GM19043 (cell line): ENCODE measurements at regions not wholly inside any gene's neighbourhood (a gene's known extent, or its start where the extent isn't known, plus 50 kb on each side); places are given as distances from the start of the nearest gene placed in this dataset.
"Not testable (repeated sequence)": the region's sequence is repeated elsewhere in the genome, so short reads cannot be mapped to it uniquely, and the experiment has no call there.

ENCODE experiments used
- ATAC-seq: cut with Tn5 transposase; IDR thresholded peaks from one replicate; pipeline ENCODE4 v1.9.1; 2021; ENCODE audit warnings: low read depth; ENCODE audit not compliant: unreplicated experiment

GRCh38 chrX:81857192-81857591 lies 655.3 kb downstream of the SH3BGRL start:
- no peak for ATAC-seq

DNA sequence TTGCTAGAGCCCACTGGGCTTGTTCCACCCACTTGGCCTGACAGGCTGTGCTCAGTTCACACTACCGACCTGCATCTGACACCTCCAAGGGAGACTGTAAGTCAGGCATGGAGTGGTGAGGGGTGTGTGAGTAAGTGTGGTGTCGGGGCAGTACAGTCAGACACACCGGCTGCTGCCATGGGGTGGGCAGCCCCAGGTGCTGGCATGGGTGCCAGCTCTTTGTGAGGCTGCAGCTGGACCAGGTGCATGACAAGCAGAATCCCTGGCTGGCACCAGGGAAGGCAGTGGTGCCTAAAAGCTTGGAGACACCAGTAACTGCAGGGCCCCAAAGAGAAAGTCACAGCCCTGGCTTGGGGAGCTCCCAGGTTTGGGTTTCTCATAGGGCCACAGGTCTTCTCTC lies 665.0 kb downstream of the SH3BGRL start:
- no peak for ATAC-seq

- ATAC-seq = no peak
These were observed 667.1 kb downstream of the SH3BGRL start for GRCh38 chrX:81868979-81869378.

DNA sequence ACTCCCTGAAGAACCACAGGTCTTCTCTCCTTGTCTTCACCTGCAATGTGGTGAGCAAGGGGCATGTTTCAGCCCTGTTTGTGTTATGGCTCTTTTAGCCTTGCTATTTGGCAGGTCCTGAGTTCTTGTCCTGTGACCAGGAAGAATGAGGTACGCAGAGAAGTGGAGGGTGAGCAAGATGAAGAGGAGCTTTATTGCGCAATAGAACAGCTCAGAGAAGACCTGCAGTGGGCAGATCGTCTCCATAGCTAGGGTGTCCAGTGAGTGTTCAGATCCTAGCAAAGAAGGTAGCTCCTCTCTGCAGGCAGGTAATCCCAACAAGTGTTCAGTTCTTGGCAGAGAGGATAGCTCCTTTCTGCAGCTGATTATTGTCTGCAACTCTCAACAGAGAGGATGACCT lies 672.9 kb downstream of the SH3BGRL start:
- no peak for ATAC-seq

DNA sequence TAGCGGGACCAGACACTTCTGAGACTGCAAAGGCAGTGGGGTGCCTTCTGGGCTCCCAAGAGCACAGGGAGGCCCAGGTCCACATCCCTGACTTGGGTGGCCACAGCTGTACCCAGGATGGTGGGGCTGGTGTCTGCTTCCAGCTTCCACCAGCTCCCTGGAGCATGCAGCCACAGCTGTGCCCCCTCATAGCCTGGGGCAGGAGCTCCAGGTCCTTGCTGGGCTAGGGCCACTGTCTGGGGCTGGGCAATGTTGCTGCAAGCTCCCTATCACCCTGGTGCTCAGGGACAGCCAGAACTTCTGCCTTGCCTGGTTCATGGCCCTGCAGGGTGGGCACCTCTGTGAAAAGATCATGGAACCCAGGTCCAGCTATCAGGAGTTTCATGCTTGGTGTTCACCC lies 673.9 kb downstream of the SH3BGRL start:
- no peak for ATAC-seq

- no peak for ATAC-seq
These were observed 674.5 kb downstream of the SH3BGRL start for GRCh38 chrX:81876437-81876836.

DNA sequence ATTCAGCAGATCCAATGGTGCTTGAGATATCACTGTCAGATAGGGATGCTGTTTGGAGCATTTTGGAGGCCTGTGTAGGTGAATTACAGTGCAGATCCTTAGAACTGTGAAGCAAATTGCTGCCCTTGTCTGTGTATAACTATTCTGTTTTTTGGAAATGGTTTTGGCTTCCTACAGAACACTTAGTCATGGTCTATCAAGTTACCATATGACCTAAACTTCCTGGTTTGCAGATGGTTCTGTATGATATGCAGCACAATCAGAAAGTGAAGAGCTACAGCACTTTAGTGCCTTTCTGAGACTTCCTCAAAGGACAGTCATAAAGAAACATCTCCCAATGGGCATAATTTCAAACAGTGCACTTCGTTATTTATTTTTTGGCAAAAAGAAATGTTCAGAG lies 688.6 kb downstream of the SH3BGRL start:
- no peak for ATAC-seq

DNA sequence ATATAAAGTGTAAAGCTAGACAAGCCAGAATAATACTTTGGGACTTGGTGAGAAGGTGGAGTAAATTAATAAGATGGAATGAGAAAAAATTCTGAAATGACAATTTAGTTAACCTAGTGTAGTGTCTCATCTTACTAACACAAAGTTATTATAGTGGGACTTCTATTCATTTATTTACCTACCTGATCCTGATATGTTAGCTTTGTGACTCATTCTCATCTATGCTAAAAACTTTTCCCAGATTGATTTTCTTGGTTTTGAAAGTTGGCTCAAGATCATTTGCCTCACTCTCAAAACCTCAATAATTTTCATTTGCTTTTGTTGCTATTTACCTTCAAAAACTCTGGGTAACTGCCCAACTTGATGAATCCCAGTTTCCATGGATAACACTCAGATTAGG lies 698.6 kb downstream of the SH3BGRL start:
- ATAC-seq = no peak

DNA sequence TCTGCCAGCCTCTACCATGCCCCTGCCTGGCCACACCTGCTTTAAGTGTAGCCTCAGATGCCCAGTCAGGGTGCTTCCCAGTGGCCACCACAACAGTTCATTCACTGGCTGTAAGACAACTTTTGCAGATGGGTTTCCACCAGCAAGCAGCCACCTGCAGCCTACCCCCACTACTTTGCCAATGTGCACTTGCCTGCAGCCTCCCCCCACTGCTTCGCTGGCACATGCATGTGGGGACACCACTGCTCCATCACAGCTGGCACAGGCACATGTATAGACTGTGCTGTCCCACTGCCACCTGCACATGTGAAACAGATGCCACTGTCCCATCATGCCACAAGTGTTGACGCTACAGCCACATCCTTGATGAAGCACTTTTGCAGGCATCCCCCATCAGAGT lies 723.9 kb downstream of the SH3BGRL start:
- no peak for ATAC-seq

DNA sequence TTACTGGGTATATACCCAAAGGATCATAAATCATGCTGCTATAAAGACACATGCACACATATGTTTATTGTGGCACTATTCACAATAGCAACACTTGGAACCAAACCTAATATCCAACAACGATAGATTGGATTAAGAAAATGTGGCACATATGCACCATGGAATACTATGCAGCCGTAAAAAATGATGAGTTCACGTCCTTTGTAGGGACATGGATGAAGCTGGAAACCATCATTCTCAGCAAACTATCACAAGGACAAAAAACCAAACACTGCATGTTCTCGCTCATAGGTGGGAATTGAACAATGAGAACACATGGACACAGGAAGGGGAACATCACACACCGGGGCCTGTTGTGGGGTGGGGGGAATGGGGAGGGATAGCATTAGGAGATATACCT lies 744.0 kb downstream of the SH3BGRL start:
- ATAC-seq = not testable (repeated sequence)

DNA sequence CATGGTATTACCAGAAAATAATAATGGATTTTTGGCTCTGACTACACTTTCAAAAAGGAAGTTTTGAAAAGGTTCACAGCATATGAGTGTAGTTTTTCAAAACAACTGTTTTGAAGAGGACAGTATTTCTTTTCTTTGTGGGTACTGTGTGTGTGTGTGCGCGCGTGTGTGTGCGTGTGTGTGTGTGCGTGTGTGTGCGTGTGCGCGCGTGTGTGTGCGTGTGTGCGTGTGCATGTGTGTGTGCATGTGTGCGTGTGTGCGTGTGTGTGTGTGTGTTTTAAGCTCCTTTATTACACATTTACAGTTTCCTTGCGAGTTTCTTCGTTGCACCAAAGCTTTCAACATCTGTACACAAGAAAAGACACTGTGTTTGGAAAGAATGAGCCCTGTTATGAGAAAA lies 755.4 kb downstream of the SH3BGRL start:
- ATAC-seq = no peak

GRCh38 chrX:81957900-81958545 lies 756.1 kb downstream of the SH3BGRL start:
- ATAC-seq = no peak

DNA sequence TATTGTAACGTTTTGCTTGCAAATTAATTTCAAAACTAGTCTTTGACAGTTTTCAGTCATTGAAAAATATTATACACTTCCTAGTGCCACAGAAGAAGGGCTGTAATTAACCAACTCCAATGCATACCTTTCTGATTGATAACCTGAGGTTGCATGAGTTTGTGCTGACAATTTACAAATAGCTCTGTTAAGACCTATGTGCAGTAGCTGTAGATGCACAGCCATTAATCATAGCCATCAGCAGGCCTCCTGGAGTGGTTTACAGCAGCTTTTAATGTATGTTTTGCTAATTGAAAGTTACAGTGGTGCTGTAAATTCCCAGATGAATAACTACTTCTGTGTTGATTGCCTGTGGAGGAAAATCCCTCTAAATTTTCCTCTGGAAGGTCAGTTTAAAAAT lies 758.1 kb downstream of the SH3BGRL start:
- ATAC-seq = no peak

DNA sequence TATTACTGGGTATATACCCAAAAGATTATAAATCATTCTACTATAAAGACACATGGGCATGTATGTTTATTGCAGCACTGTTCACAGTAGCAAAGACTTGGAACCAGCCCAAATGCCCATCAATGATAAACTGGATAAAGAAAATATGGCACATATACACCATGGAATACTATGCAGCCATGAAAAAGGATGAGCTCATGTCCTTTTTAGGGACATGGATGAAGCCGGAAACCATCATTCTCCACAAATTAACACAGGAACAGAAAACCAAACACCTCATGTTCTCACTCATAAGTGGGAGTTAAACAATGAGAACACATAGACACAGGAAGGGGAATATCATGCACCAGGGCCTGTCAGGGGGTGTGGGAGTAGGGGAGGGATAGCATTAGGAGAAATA lies 772.5 kb downstream of the SH3BGRL start:
- ATAC-seq = not testable (repeated sequence)

DNA sequence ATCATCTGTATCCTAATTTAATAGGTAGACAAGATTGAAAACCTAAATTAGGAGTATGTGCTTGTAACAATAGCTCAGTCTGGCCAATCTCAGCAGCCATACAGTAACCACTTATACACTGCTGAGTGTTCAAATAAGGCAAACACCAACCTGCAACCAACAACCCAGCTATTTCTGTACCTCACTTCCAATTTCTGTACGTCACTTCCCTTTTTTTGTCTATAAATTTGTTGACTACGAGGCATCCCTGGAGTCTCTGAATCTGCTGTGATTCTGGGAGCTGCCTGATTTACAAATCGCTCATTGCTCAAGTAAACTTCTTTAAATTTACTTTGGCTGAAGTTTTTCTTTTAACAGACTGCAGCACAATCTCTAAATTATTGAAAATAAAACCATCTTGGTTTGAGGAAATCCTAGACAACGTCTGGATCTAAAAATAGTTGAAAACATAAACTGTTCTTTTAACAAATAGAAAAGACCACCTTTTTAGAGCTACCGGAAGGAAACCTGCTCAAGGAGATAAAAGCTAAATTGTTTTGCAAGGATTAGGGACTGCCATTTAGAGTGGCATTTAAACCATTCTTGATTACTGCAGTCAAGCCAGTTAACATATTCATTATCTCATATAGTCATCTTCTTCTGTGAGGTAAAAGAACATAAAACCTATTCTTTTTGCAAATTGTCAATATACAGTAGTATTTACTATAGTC lies 778.1 kb downstream of the SH3BGRL start:
- ATAC-seq = no peak

GRCh38 chrX:81987217-81987616 lies 785.3 kb downstream of the SH3BGRL start:
- ATAC-seq = not testable (repeated sequence)

GRCh38 chrX:81996166-81996565 lies 794.3 kb downstream of the SH3BGRL start:
- no peak for ATAC-seq

GRCh38 chrX:82029571-82030218 lies 827.8 kb downstream of the SH3BGRL start:
- ATAC-seq = no peak

DNA sequence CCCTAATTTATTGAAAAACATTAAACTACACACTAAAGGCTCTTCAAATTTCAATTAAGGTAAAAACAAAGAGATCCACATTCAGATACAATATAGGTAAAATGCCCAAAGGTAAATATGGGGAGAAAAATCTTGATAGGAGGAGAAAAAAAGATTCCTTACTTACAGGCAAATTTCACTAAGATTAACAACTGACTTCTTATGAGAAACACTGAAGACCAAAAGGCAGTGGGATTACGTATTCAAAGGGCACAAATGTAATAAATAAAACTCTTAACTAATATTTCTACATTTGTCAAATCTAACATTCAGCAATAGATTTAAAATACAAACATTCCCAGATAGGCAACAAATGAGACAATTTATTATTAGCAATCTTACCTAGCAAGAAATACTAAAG lies 829.3 kb downstream of the SH3BGRL start:
- no peak for ATAC-seq

DNA sequence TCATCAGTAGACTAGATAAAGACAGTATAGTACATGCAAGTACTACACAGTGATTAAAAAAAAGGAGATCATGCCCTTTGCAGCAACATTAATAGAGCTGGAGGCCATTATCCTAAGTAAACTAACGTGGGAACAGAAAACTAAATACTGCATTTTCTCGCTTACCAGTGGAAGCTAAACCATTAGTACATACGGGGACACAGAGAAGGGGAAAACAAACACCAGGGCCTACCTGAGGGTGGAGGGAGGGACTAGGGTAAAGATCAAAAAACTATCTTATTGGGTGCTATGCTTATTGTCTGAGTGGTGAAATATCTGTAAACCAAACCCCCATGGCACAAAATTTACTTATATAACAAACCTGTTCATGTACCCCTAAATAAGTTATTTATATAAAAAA lies 836.9 kb downstream of the SH3BGRL start:
- no peak for ATAC-seq

DNA sequence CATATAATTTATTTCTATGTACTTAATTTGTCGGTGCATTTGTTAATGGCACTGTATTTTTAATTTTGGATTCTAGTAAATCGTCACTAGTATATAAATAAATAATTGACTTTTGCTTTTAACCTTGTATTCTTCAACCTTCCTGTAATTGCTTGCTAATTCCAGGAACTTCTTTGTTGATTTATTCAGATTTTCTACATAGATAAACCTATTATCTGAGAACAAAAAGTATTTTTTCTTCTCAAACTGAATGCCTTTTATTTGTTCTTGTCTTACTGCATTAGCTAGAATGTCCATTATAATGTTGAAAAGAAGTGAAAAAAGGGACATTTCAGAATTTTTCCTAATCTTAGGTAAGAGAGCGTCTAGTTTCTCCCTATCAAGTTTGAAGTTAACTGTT lies 839.1 kb downstream of the SH3BGRL start:
- ATAC-seq = no peak

DNA sequence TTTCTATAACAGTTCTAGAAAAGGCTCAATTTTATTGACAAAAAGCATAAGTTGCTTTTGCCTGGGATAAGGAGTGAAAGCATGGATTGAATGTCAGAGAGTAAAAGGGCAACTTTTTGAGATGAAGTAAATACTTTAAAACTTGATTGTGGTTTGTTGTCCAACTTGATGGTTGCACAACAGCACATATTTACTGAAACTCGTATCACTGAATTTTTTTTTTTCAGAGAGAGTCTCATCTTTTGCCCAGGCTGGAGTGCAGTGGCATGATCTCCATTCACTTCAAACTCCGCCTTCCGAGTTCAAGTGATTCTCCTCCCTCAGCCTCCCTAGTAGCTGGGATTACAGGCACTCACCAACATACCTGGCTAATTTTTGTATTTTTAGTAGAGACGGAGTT lies 856.8 kb downstream of the SH3BGRL start:
- ATAC-seq = no peak
